ENCODE measurements at regions not wholly inside any gene's neighbourhood (a gene's known extent, or its start where the extent isn't known, plus 50 kb on each side); places are given as distances from the start of the nearest gene placed in this dataset.
A peak's percentile ranks its signal among the peaks of the same experiment; 100 is the strongest.

GRCh38 chrX:78831523-78831922, 84.0 kb downstream of the LPAR4 start:
- ChIA-PET RAD21 (ENCODE audit: unreplicated experiment) (interaction anchor here (0.6 to 1.3 kb wide), 2 partner anchors 50 to 439 kb away, joined by 3 read pairs; no protein-coding TSS in a partner anchor), SMC1A (ENCODE audit: uncharacterized antibody, unreplicated experiment) (interaction anchor here (1.0 kb wide), 1 partner anchor 112 kb away, joined by 3 read pairs; no protein-coding TSS in a partner anchor), POLR2A (no interaction called here), CTCF (interaction anchor here (0.6 kb wide), 1 partner anchor 283 kb away, joined by 5 read pairs; no protein-coding TSS in a partner anchor)
- DNase-seq (ENCODE audit: low read depth, low spot score): no peak
- H3K27me3 ChIP-seq (replicated peaks in 1 of 2; ENCODE audit: control insufficient read depth in 2 of 2, insufficient read depth in 2 of 2, low read length in 1 of 2): no peaks in the 10 kb centered on the region
- H3K9ac ChIP-seq (ENCODE audit: control insufficient read depth, insufficient read depth, low read length): no peak overlapping the region
- WGBS (ENCODE audit: insufficient coverage, insufficient replicate concordance, low lambda C conversion rate, missing lambda C conversion rate): 0% methylated on average over 3 of the region's 3 CpGs
- intact Hi-C loops (cut with micrococcal nuclease; ENCODE audit: unreplicated experiment): no loop called here
- BruUV-seq (replicated peaks): no TSS peak
- ATAC-seq: peak; percentile 28
- in situ Hi-C loops (cut with MboI): no loop called here
- no peak overlapping the region for H3K4me3 ChIP-seq
- H3K4me2 ChIP-seq (ENCODE audit: control insufficient read depth, insufficient read depth): no peak overlapping the region
- H3K79me2 ChIP-seq (ENCODE audit: control insufficient read depth, insufficient read depth, low read length): no peaks in the 10 kb centered on the region
- H2AFZ ChIP-seq (ENCODE audit: control insufficient read depth, low read depth, low read length): no peak overlapping the region
- H3K27ac ChIP-seq (ENCODE audit: control insufficient read depth, insufficient read depth): no peak overlapping the region
- FAIRE-seq: peak; percentile 49
- no peaks in the 10 kb centered on the region for H3K36me3 ChIP-seq (ENCODE audit: control insufficient read depth in 2 of 2, insufficient read depth in 2 of 2, low read length in 1 of 2)
- H3K4me1 ChIP-seq (ENCODE audit: control insufficient read depth, insufficient read depth, low read length): no peaks in the 10 kb centered on the region
- no peaks in the 10 kb centered on the region for H4K20me1 ChIP-seq (ENCODE audit: control insufficient read depth, insufficient read depth)
- no peaks in the 10 kb centered on the region for H3K9me3 ChIP-seq (replicated peaks; ENCODE audit: control insufficient read depth, insufficient read depth, low read length)
- TF ChIP-seq JUNB (IDR thresholded peaks at IDR 0.05) (peak; percentile 88), POU2F2 (IDR thresholded peaks at IDR 0.05; ENCODE audit: borderline replicate concordance, low read depth, low read length) (no peak), PAX8 (IDR thresholded peaks at IDR 0.05) (no peak), KAT2A (conservative IDR thresholded peaks at IDR 0.05; ENCODE audit: control insufficient read depth, low read depth, low read length) (no peak), PML (IDR thresholded peaks at IDR 0.05; ENCODE audit: low read length) (no peak), RAD21 (IDR thresholded peaks at IDR 0.05; ENCODE audit: insufficient read depth, low read depth, low read length) (no peak), ETV6 (conservative IDR thresholded peaks at IDR 0.05 in 1 of 2, IDR thresholded peaks at IDR 0.05 in 1 of 2; ENCODE audit: borderline replicate concordance in 1 of 2, low read depth in 1 of 2) (peak in 1 of 2 experiments; percentile 43; a peak in 1 of 4 replicates), BMI1 (IDR thresholded peaks at IDR 0.05; ENCODE audit: borderline replicate concordance) (no peak), BHLHE40 (IDR thresholded peaks at IDR 0.05; ENCODE audit: borderline replicate concordance in 1 of 2, low read depth in 2 of 2, low read length in 1 of 2) (no peak), ZNF274 (IDR thresholded peaks at IDR 0.05; ENCODE audit: insufficient read depth, insufficient read length) (no peak), EED (IDR thresholded peaks at IDR 0.05; ENCODE audit: low read depth) (no peak), IRF4 (IDR thresholded peaks at IDR 0.05; ENCODE audit: low read depth, low read length) (0 out of 2 replicates have a peak, but pooled peaks have one; percentile 48), NR2C2 (IDR thresholded peaks at IDR 0.05; ENCODE audit: borderline replicate concordance, control insufficient read depth, insufficient read length, low read depth) (no peak), GATAD2B (conservative IDR thresholded peaks at IDR 0.05; ENCODE audit: low read depth) (no peak), POLR2A (IDR thresholded peaks at IDR 0.05; ENCODE audit: low read depth, low read length) (no peak), STAT3 (IDR thresholded peaks at IDR 0.05; ENCODE audit: low read depth, low read length) (no peak), MYC (IDR thresholded peaks at IDR 0.05; ENCODE audit: insufficient read depth, insufficient read length, insufficient replicate concordance, low read length, severe bottlenecking) (no peak), MAX (IDR thresholded peaks at IDR 0.05; ENCODE audit: low read depth, low read length) (no peak), RBBP5 (conservative IDR thresholded peaks at IDR 0.05) (no peak), HDGF (IDR thresholded peaks at IDR 0.05) (no peak), TCF3 (IDR thresholded peaks at IDR 0.05; ENCODE audit: borderline replicate concordance, insufficient read depth, low read depth, low read length) (no peak), NFIC (IDR thresholded peaks at IDR 0.05; ENCODE audit: low read depth, low read length) (peak; percentile 50; the same call in 1 of the 2 replicates)
- TF ChIP-seq, protein P1, sequence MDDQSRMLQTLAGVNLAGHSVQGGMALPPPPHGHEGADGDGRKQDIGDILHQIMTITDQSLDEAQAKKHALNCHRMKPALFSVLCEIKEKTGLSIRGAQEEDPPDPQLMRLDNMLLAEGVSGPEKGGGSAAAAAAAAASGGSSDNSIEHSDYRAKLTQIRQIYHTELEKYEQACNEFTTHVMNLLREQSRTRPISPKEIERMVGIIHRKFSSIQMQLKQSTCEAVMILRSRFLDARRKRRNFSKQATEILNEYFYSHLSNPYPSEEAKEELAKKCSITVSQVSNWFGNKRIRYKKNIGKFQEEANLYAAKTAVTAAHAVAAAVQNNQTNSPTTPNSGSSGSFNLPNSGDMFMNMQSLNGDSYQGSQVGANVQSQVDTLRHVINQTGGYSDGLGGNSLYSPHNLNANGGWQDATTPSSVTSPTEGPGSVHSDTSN (IDR thresholded peaks at IDR 0.05; ENCODE audit: insufficient replicate concordance, low read depth, low read length): no peak
- TF ChIP-seq, protein P2, sequence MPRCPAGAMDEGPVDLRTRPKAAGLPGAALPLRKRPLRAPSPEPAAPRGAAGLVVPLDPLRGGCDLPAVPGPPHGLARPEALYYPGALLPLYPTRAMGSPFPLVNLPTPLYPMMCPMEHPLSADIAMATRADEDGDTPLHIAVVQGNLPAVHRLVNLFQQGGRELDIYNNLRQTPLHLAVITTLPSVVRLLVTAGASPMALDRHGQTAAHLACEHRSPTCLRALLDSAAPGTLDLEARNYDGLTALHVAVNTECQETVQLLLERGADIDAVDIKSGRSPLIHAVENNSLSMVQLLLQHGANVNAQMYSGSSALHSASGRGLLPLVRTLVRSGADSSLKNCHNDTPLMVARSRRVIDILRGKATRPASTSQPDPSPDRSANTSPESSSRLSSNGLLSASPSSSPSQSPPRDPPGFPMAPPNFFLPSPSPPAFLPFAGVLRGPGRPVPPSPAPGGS (IDR thresholded peaks at IDR 0.05; ENCODE audit: borderline replicate concordance, insufficient read depth, low read depth, low read length, poor library complexity, severe bottlenecking): no peak

Measured in GM12878 (cell line).